HL-60 (cell line): ENCODE measurements at regions not wholly inside any gene's neighbourhood (a gene's known extent, or its start where the extent isn't known, plus 50 kb on each side); places are given as distances from the start of the nearest gene placed in this dataset.

ENCODE experiments used
- DNase-seq, 2 experiments: peaks; one replicate each; pipeline ENCODE4 v3.0.0-alpha.2; 2010 to 2020; ENCODE audit warnings: low read depth in 1 of 2, low spot score in 1 of 2
- H3K27ac ChIP-seq: fragments of 250-450 bp; sonication (Bioruptor Pico); replicated peaks from 2 replicates; pipeline ENCODE4 v1.5.1; 2020; ENCODE audit warnings: mild to moderate bottlenecking, moderate library complexity
- H3K27me3 ChIP-seq: fragments of 250-450 bp; sonication (Bioruptor Pico); 2 replicates; pipeline ENCODE4 v1.5.1; 2021; ENCODE audit warnings: mild to moderate bottlenecking, moderate library complexity; ENCODE audit not compliant: insufficient read depth, poor library complexity, severe bottlenecking
- H3K4me3 ChIP-seq: replicated peaks from 2 replicates; pipeline ENCODE4 v1.5.1; 2011; ENCODE audit warnings: mild to moderate bottlenecking, control low read depth, low read length; ENCODE audit not compliant: insufficient read depth
- CTCF ChIP-seq: IDR thresholded peaks from one replicate; pipeline ENCODE4 v1.5.1; 2011; ENCODE audit warnings: low read length, control low read depth, inconsistent platforms; ENCODE audit not compliant: insufficient read depth
- GABPA ChIP-seq: IDR thresholded peaks from 2 replicates; pipeline ENCODE4 v1.6.1; 2012; ENCODE audit warnings: low read depth
- POLR2AphosphoS5 ChIP-seq: IDR thresholded peaks from 2 replicates; pipeline ENCODE4 v1.6.1; 2012; ENCODE audit warnings: low read depth
- REST ChIP-seq: IDR thresholded peaks from 2 replicates; pipeline ENCODE4 v1.6.1; 2012; ENCODE audit warnings: low read depth; ENCODE audit not compliant: insufficient replicate concordance
- SPI1 ChIP-seq: IDR thresholded peaks from 2 replicates; pipeline ENCODE4 v1.6.1; 2012; ENCODE audit warnings: low read depth, mild to moderate bottlenecking, borderline replicate concordance

GRCh38 chr15:46137443-46137842, 502.6 kb downstream of the SQOR start:
- Histone ChIP-seq H3K27ac (no peak overlapping the region), H3K27me3 (no peaks in the 10 kb centered on the region), H3K4me3 (no peak overlapping the region)
- no peak for TF ChIP-seq REST
- DNase-seq = no peak

GRCh38 chr15:46146002-46146401, 511.2 kb downstream of the SQOR start:
- H3K27ac ChIP-seq = no peak overlapping the region
- DNase-seq = no peak
- TF ChIP-seq REST = no peak
- TF ChIP-seq CTCF = no peak
- TF ChIP-seq SPI1 = no peak
- no peak for TF ChIP-seq POLR2AphosphoS5
- no peak for TF ChIP-seq GABPA
- H3K27me3 ChIP-seq = no peaks in the 10 kb centered on the region
- no peak overlapping the region for H3K4me3 ChIP-seq

GRCh38 chr15:46146915-46147314, 512.1 kb downstream of the SQOR start:
- no peak for DNase-seq
- Histone ChIP-seq H3K4me3 (no peak overlapping the region), H3K27me3 (no peaks in the 10 kb centered on the region), H3K27ac (no peak overlapping the region)
- no peak for TF ChIP-seq CTCF
- TF ChIP-seq SPI1 = no peak
- TF ChIP-seq REST = no peak
- TF ChIP-seq POLR2AphosphoS5 = no peak
- no peak for TF ChIP-seq GABPA

- no peak for TF ChIP-seq POLR2AphosphoS5
- no peak for TF ChIP-seq CTCF
- no peak for TF ChIP-seq GABPA
- no peak for TF ChIP-seq SPI1
Observed at GRCh38 chr15:46151786-46152185, 517.0 kb downstream of the SQOR start.

More at GRCh38 chr15:46151786-46152185, 517.0 kb downstream of the SQOR start:
- no peak for DNase-seq
- H3K27ac ChIP-seq = no peak overlapping the region
- no peak overlapping the region for H3K4me3 ChIP-seq
- peaks cover 2% of the 10 kb centered on the region for H3K27me3 ChIP-seq
